ENCODE measurements at regions not wholly inside any gene's neighbourhood (a gene's known extent, or its start where the extent isn't known, plus 50 kb on each side); places are given as distances from the start of the nearest gene placed in this dataset.

GRCh38 chr11:122421702-122422101 lies 233.8 kb upstream of the UBASH3B start:
- TF ChIP-seq, protein P1, sequence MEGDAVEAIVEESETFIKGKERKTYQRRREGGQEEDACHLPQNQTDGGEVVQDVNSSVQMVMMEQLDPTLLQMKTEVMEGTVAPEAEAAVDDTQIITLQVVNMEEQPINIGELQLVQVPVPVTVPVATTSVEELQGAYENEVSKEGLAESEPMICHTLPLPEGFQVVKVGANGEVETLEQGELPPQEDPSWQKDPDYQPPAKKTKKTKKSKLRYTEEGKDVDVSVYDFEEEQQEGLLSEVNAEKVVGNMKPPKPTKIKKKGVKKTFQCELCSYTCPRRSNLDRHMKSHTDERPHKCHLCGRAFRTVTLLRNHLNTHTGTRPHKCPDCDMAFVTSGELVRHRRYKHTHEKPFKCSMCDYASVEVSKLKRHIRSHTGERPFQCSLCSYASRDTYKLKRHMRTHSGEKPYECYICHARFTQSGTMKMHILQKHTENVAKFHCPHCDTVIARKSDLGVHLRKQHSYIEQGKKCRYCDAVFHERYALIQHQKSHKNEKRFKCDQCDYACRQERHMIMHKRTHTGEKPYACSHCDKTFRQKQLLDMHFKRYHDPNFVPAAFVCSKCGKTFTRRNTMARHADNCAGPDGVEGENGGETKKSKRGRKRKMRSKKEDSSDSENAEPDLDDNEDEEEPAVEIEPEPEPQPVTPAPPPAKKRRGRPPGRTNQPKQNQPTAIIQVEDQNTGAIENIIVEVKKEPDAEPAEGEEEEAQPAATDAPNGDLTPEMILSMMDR (IDR thresholded peaks at IDR 0.05; ENCODE audit: low read depth, low read length): no peak
- TF ChIP-seq POLR2A (IDR thresholded peaks at IDR 0.05; ENCODE audit: extremely low read depth, insufficient read length) (no peak), MAX (IDR thresholded peaks at IDR 0.05; ENCODE audit: low read depth, low read length) (no peak)
